ENCODE measurements at regions not wholly inside any gene's neighbourhood (a gene's known extent, or its start where the extent isn't known, plus 50 kb on each side); places are given as distances from the start of the nearest gene placed in this dataset.

- DNase-seq: no peak
These were observed 61.9 kb upstream of the CIBAR2 start for GRCh38 chr16:85173981-85174751.

GRCh38 chr16:85174871-85175723 is 62.8 kb upstream of the CIBAR2 start:
- no peak for DNase-seq

DNA sequence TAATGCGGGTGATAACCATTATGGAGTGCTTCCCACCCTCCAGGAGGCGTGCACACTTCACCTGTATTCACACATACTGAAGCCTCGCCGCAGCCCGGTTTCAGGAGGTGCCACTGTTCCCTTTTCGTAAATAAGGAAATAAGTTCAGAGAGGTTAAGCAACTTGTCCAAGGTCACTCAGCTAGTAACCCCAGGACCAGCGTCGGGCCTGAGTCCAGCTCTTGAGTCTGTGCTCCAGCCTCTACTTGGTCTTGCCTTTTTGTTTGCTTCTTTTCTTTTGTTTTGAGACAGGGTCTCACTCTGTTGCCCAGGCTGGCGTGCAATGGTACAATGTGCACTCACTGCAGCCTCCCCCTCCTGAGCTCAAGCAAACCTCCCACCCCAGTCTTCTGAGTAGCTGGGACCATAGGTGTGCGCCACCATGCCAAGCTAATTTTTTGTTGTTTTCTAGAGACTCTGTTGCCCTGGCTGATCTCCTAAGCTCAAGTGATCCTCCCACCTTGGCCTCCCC is 63.5 kb upstream of the CIBAR2 start:
- no peak for DNase-seq

GRCh38 chr16:85176541-85177447 is 64.5 kb upstream of the CIBAR2 start:
- no peak for DNase-seq

GRCh38 chr16:85177448-85177846 is 65.2 kb upstream of the CIBAR2 start:
- no peak for DNase-seq

GRCh38 chr16:85178006-85178591 is 65.8 kb upstream of the CIBAR2 start:
- no peak for DNase-seq

- DNase-seq: no peak
These were observed 66.3 kb upstream of the CIBAR2 start for GRCh38 chr16:85178596-85178995.

DNA sequence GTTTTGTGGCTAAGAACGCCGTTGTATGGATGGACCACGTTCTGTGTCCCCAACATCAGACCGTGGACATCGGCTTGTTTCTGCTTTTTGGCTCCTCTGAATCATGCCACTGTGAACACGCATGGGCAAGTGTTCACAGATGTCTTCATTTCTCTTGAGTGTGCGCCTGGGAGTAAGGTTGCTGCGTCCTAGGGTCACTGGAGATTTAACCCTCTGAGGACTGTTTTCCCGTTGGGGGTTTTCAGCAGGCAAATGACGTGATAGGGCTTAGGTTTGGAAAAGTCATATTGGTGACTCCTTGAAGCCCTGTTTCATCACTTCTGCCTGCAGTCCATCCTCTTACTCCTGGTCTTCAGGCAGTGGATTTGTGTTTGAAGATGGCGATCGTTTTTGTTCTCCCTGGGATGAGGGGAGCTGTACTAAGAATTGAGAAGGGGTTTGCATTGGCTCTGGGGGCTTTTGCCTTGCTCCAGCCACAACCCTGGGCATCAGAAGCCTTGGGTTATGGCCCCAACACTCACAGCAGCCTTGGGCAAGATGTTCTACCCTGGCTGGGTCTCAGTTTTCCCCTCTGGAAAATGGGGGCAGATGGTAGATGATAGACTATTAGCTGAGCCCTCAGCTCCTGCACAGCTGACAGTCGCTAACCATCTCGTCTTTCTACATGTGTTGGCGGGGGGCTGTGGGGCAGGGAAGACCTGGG is 67.2 kb upstream of the CIBAR2 start:
- DNase-seq: no peak

GRCh38 chr16:85180047-85180826 is 68.0 kb upstream of the CIBAR2 start:
- no peak for DNase-seq

DNA sequence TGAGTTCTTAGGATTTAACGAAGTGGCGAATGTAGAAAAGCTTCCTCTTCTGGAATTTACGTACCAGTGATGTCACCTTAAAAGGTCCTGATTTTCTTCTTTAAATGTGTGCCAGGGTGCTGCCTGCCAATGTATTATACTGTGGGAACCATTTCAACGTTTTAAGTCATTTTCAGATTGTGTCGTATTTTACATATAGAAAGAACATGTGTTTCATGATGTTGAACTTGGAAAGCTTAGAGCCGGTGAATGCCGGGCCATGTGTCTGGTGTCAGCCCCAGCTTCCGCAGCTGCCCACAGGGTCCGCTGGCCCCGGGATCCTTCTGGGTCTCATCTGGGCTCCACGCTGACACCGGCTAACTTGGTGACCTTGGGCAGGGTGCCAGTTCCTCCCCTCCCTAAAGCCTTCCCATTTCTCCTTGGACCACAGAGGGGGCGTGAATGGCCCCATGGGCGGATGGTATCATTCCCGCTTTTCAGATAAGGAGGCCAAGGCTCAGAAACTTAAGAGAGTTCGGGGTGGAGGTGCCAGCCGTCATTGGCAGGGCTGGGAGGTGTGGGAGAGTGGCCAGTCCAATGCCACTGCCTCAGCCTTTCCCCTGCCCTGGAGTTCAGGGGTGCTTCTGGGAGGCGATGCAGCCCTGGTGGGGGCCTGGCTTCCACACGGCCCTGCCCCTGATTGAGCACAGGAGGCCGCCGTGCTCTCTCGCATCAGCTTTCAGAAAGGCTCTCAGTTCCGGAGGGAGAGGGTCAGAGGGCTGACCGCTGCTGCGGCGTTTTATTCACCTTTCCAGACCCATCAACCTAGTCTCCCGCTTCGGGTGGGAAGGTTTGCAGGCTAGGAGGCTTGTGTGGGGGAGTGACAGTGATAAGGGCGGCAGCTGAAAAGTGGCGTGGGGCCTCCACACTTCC is 68.8 kb upstream of the CIBAR2 start:
- DNase-seq: no peak

GRCh38 chr16:85181739-85182129 is 69.5 kb upstream of the CIBAR2 start:
- DNase-seq: no peak

DNA sequence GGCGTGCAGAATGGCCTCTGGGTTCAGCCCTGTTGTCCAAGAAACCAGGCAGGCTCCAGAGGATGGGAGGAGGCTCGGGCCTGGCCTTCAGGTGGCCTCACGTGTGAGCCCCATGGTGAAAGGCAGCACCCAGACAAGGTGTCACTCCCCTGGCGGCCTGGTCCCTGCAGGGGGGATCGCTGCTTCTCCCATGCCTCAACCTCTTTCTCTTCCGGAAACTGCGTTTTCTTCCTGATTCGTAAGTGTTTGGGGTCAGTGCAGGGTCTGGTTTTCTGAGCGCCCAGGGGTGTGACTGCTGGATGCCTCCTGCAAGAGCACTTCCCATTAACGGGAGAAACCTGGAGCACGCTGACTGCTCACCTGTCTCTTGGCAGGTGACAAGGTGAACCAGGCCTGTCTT is 70.0 kb upstream of the CIBAR2 start:
- DNase-seq: no peak

DNA sequence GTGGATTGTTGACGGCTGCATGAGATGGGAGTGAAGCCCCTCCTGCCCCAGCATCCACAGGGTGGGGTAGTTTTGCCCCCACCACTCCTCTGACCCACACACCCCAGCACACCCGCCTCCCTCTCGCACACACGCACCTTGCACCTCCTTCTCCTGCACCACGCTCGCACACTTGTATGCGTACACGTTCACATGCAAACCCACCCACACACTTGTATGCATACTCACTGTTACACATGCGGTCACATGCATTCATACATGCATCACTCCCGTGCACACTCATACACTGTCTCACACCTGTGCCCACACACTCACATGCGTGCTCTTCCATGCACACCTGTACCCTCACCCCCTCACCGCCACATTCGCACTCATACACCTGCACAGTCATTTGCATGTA is 70.5 kb upstream of the CIBAR2 start:
- DNase-seq: no peak

- DNase-seq: no peak
These were observed 71.3 kb upstream of the CIBAR2 start for GRCh38 chr16:85183564-85183963.

DNA sequence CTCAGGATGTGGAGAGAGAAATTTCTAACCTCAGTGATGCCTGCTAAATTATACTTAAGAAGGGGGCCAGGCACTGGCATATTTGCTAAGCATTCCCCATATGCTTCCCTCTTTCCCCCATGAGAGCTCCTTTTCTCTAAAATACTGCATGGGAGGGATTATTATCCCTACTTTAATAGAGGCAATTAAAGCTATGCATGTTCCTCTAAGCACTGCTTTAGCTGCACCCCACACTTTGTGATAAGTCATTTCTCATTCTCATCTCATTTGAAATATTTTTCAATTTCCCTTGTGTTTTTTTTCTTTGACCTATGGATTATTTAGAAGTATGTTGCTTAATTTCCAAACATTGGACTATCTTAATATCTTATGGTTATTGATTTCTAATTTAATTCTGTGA is 72.1 kb upstream of the CIBAR2 start:
- DNase-seq: no peak

DNA sequence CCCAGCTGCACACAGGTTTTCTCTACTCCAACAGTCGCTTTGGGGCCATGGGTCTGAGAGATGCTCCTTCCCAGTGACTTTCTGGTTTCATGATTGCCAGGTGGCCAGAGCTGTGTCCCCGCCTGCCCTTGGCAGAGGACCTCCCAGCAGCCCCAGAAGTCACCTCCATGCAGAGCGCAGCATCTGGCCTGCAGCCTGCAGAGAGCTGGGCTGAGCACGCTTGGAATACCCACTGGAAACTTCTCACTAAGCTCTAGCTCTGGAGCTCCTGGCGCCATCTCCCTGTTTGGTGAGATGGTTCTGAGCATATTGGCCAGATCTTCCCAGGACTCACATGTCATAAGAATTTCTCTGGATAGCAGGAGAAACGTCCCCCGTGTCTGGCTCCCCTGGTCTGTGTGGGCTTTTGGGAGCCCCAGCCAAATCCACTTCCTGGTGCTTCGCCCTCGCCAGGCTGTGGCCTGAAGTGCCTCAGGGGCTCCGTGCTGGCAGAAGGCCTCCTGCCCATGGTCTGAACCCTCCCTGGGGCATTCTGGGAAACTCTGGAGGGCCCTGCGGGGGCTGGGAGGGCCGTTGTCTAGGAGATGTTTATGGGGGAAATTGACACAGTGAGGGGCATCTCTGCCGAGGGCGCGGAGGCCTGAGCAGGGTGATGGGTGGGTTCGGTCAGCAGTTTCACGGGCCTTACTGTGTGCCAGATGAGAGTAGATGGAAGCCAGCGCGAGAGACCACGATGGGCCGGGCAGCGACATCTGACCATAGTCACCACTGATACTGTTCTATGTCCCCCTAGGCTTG is 73.2 kb upstream of the CIBAR2 start:
- DNase-seq: no peak

- DNase-seq: no peak
These were observed 74.7 kb upstream of the CIBAR2 start for GRCh38 chr16:85187002-85187401.

DNA sequence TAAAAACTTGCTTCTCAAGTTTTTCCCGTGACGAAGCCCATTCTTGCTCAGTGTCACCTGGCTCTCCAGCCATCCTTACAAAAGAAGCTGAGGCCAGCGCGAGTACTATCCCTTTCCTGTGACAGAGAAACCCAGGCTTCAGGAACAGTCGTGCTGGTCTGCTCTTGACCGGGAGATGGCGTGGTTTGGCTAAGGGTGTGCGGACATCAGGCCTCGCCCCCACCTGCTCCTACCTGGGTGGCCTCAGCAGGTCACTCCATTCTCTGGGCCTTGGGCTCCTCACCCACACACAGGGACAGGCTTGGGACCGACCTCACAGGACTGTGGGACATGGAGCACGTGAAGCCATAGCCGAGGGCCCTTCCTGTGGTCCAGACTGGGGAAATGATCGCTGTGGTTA is 75.2 kb upstream of the CIBAR2 start:
- no peak for DNase-seq

DNA sequence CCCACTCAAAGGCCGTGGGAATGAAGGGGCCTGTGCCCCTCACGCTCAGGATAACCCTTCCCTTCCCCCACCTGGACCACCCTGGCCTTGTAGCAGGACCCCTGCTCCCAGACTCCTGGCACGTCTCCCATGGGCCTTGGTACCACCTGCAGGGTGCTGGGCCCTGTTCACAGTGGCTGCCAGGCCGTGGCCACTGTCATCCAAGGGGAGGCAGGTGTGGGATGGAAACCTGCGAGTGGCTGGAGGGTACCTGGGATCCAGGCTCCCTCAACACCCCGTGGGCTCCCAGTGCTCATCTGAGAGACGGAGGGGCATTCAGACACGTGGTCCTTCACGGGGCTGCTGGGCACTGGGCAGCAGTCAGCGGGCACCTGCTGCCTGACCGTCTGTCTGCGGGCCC is 75.6 kb upstream of the CIBAR2 start:
- DNase-seq: no peak

Data from activated CD4-positive, alpha-beta T cell treated with anti-CD3 and anti-CD28 coated beads for 4 hours (primary cell).